Esophagus mucosa (tissue), 1 donor: ENCODE measurements at regions not wholly inside any gene's neighbourhood (a gene's known extent, or its start where the extent isn't known, plus 50 kb on each side); places are given as distances from the start of the nearest gene placed in this dataset.
"Not testable (repeated sequence)": the region's sequence is repeated elsewhere in the genome, so short reads cannot be mapped to it uniquely, and the experiment has no call there.

ENCODE experiments used
- ATAC-seq: fragments of 200-7000 bp; cut with Tn5 transposase; one replicate; pipeline ENCODE4 v1.9.1; 2020
- donor health status: DM: yes; HTN: yes; CAD: no.

GRCh38 chr9:7340451-7340850 is 459.1 kb downstream of the DMAC1 start:
- ATAC-seq = no peak

GRCh38 chr9:7338586-7339281 is 460.8 kb downstream of the DMAC1 start:
- no peak for ATAC-seq

- ATAC-seq = no peak
Measured at GRCh38 chr9:7336356-7337065, 463.1 kb downstream of the DMAC1 start.

- ATAC-seq = no peak
Measured at GRCh38 chr9:7333719-7334118, 465.9 kb downstream of the DMAC1 start.

- no peak for ATAC-seq
Measured at GRCh38 chr9:7332780-7333179, 466.8 kb downstream of the DMAC1 start.

GRCh38 chr9:7328453-7328852 is 471.1 kb downstream of the DMAC1 start:
- ATAC-seq = no peak

GRCh38 chr9:7325995-7326394 is 473.6 kb downstream of the DMAC1 start:
- ATAC-seq = no peak

- no peak for ATAC-seq
Measured at GRCh38 chr9:7324152-7324598, 475.4 kb downstream of the DMAC1 start.

- no peak for ATAC-seq
Measured at GRCh38 chr9:7320841-7321240, 478.7 kb downstream of the DMAC1 start.

GRCh38 chr9:7320139-7320538 is 479.4 kb downstream of the DMAC1 start:
- no peak for ATAC-seq

GRCh38 chr9:7318920-7319319 is 480.7 kb downstream of the DMAC1 start:
- no peak for ATAC-seq

GRCh38 chr9:7316967-7317366 is 482.6 kb downstream of the DMAC1 start:
- ATAC-seq = no peak

GRCh38 chr9:7316166-7316795 is 483.3 kb downstream of the DMAC1 start:
- no peak for ATAC-seq

- ATAC-seq = no peak
Measured at GRCh38 chr9:7315746-7316145, 483.8 kb downstream of the DMAC1 start.

GRCh38 chr9:7315116-7315515 is 484.5 kb downstream of the DMAC1 start:
- ATAC-seq = no peak

GRCh38 chr9:7313389-7313788 is 486.2 kb downstream of the DMAC1 start:
- no peak for ATAC-seq

GRCh38 chr9:7309051-7309450 is 490.5 kb downstream of the DMAC1 start:
- ATAC-seq = not testable (repeated sequence)

- ATAC-seq = no peak
Measured at GRCh38 chr9:7305677-7306076, 493.9 kb downstream of the DMAC1 start.

GRCh38 chr9:7304627-7304995 is 495.0 kb downstream of the DMAC1 start:
- ATAC-seq = no peak

- ATAC-seq = no peak
Measured at GRCh38 chr9:7303907-7304626, 495.5 kb downstream of the DMAC1 start.

- no peak for ATAC-seq
Measured at GRCh38 chr9:7300484-7300883, 499.1 kb downstream of the DMAC1 start.

GRCh38 chr9:7298123-7298522 is 501.5 kb downstream of the DMAC1 start:
- ATAC-seq = no peak

- no peak for ATAC-seq
Measured at GRCh38 chr9:7297521-7297920, 502.1 kb downstream of the DMAC1 start.
